ENCODE measurements at regions not wholly inside any gene's neighbourhood (a gene's known extent, or its start where the extent isn't known, plus 50 kb on each side); places are given as distances from the start of the nearest gene placed in this dataset.
A peak's percentile ranks its signal among the peaks of the same experiment; 100 is the strongest.

- no peak overlapping the region for H2BK12ac ChIP-seq (ENCODE audit: insufficient read length, low read depth, low read length)
- H3K23me2 ChIP-seq (ENCODE audit: insufficient read length, low read depth, low read length, poor library complexity, severe bottlenecking), result no peaks in the 10 kb centered on the region
- H3K9ac ChIP-seq (ENCODE audit: extremely low read depth, insufficient read length, low read length), result no peak overlapping the region
- H2AK5ac ChIP-seq (ENCODE audit: insufficient read length, low read length), result no peak overlapping the region
- H3K79me2 ChIP-seq (ENCODE audit: insufficient read depth, low read length), result no peaks in the 10 kb centered on the region
- no peak overlapping the region for H4K91ac ChIP-seq (ENCODE audit: insufficient read length, low read depth, low read length)
- H2BK20ac ChIP-seq (ENCODE audit: low read depth, low read length, poor library complexity, severe bottlenecking), result no peak overlapping the region
- H3K79me1 ChIP-seq (ENCODE audit: insufficient read depth, low read depth, low read length, poor library complexity, severe bottlenecking), result no peaks in the 10 kb centered on the region
- DNase-seq, result no peak
- H4K8ac ChIP-seq (replicated peaks; ENCODE audit: insufficient read length, low read depth, low read length), result no peak overlapping the region
- WGBS (ENCODE audit: extremely low coverage, insufficient read length, low lambda C conversion rate), result no CpG with 5 or more reads among the region's 2 CpGs
- no peak overlapping the region for H4K5ac ChIP-seq (ENCODE audit: insufficient read length, low read depth, low read length)
- no peak for TF ChIP-seq CTCF (conservative IDR thresholded peaks at IDR 0.05)
- no peak overlapping the region for H3K18ac ChIP-seq (ENCODE audit: insufficient read length, low read depth, low read length)
- H3K27ac ChIP-seq (ENCODE audit: insufficient read length, low read depth, low read length), result no peak overlapping the region
- H3K27me3 ChIP-seq (ENCODE audit: insufficient read depth, low read length), result no peaks in the 10 kb centered on the region
- Mint-ChIP-seq H3K27me3 (ENCODE audit: low read depth) (no peaks in the 10 kb centered on the region), H3K4me1 (peaks cover 8 to 20% of the 10 kb centered on the region in 2 experiments), H3K4me3 (no peak overlapping the region), H3K9me3 (no peaks in the 10 kb centered on the region), H3K27ac (peak overlapping the region in 1 of 3 experiments; percentile 7; a peak in 1 of 7 replicates), H3K36me3 (ENCODE audit: insufficient read depth in 1 of 3, low read depth in 3 of 3) (peaks cover 4 to 11% (median 7%) of the 10 kb centered on the region in 3 experiments; a peak in 4 of 7 replicates)
- no peaks in the 10 kb centered on the region for H3K9me3 ChIP-seq (ENCODE audit: control insufficient read depth, low read depth, low read length)
- H3K23ac ChIP-seq (ENCODE audit: insufficient read length, low read depth, low read length), result no peak overlapping the region
- H3K4me1 ChIP-seq (ENCODE audit: insufficient read depth, low read length), result no peaks in the 10 kb centered on the region
- H3K14ac ChIP-seq (ENCODE audit: insufficient read depth, low read length), result no peak overlapping the region
- H2BK120ac ChIP-seq (ENCODE audit: low read depth, low read length, poor library complexity, severe bottlenecking), result no peak overlapping the region
- no peak overlapping the region for H3K4ac ChIP-seq (ENCODE audit: low read depth, low read length)
- no peak overlapping the region for H3K4me2 ChIP-seq (ENCODE audit: insufficient read depth, insufficient read length, low read length)
- no peak overlapping the region for H2BK15ac ChIP-seq (ENCODE audit: low read depth, low read length)
- no peak overlapping the region for H2AFZ ChIP-seq (ENCODE audit: low read length)
- H3K56ac ChIP-seq (ENCODE audit: insufficient read length, low read depth, low read length), result no peak overlapping the region
- H2BK5ac ChIP-seq (ENCODE audit: insufficient read length, low read length), result no peak overlapping the region
- H3T11ph ChIP-seq (ENCODE audit: low read length), result no peak overlapping the region
- no peaks in the 10 kb centered on the region for H4K20me1 ChIP-seq (ENCODE audit: control insufficient read depth, insufficient read depth, insufficient read length)
Observed at GRCh38 chr3:176275113-176275512, 922.2 kb downstream of the TBL1XR1 start.

Measured in H9 (cell line).